Body of pancreas (tissue), 4 donors: ENCODE measurements at regions not wholly inside any gene's neighbourhood (a gene's known extent, or its start where the extent isn't known, plus 50 kb on each side); places are given as distances from the start of the nearest gene placed in this dataset.
"Not testable (repeated sequence)": the region's sequence is repeated elsewhere in the genome, so short reads cannot be mapped to it uniquely, and the experiment has no call there.

Experiments used
- ATAC-seq: fragments of 150-250 bp; one replicate; pipeline ENCODE4 v1.9.1; 2016
- DNase-seq, 4 donors: peaks; one replicate each; pipeline ENCODE4 v3.0.0-alpha.2; 2019
- H3K27ac ChIP-seq, 4 donors: fragments of 200-600 bp; sonication (generic); 1 replicate in 3 of 4; 2 replicates in 1 of 4; pipeline versions ENCODE4 v1.5.1 to v1.6.1; 2016 to 2019; ENCODE audit warnings: mild to moderate bottlenecking in 1 of 4, mixed read lengths in 1 of 4, moderate library complexity in 1 of 4
- H3K27me3 ChIP-seq, 2 donors: fragments of 200-600 bp; sonication (generic); one replicate each; pipeline ENCODE4 v1.6.0; 2016; ENCODE audit warnings: mild to moderate bottlenecking in 1 of 2
- H3K36me3 ChIP-seq, 2 donors: fragments of 200-600 bp; sonication (generic); replicated peaks in 1 of 2; 2 replicates each; pipeline ENCODE4 v1.5.1; 2016; ENCODE audit warnings: low read depth in 2 of 2; ENCODE audit not compliant: insufficient read depth in 1 of 2
- H3K4me1 ChIP-seq: fragments of 200-600 bp; sonication (generic); one replicate; pipeline ENCODE4 v1.6.0; 2016
- H3K4me3 ChIP-seq, 2 donors: fragments of 200-600 bp; sonication (generic); 1 replicate in 1 of 2; 2 replicates in 1 of 2; pipeline ENCODE4 v1.5.1; 2016 to 2019
- H3K9me3 ChIP-seq, 3 donors: fragments of 200-600 bp; sonication (generic); 1 replicate in 2 of 3; 2 replicates in 1 of 3; pipeline ENCODE4 v1.5.1; 2016
- POLR2A ChIP-seq, 3 donors: fragments of 450-650 bp; IDR thresholded peaks; one replicate each; pipeline ENCODE4 v1.6.1; 2016; ENCODE audit warnings: antibody characterized with exemption in 3 of 3, mild to moderate bottlenecking in 2 of 3
- WGBS, 2 donors: methylation state at CpG; one replicate each; pipeline ENCODE4 v1.1.5; 2017; 5-methylcytosine and 5-hydroxymethylcytosine counted together
- intact Hi-C: fragments of 100-400 bp; cut with DNase I; formaldehyde crosslinking; loops from one replicate; pipeline ENCODE4 v1.15.1; 2023
- TF ChIP-seq, protein P1 (sequence below), 7 experiments: fragments of 450-650 bp in 4 of 7; fragments of 200-600 bp in 3 of 7; sonication (generic) in 3 of 7; IDR thresholded peaks; one replicate each; pipeline ENCODE4 v1.5.1; 2016 to 2019; ENCODE audit warnings: antibody characterized with exemption in 7 of 7

GRCh38 chr7:63856466-63856865, 142.2 kb upstream of the ZNF722 start:
- 49 to 58% methylated on average over 3 of the region's 3 CpGs for WGBS, 2 donors
- intact Hi-C loops, H3K4me3 ChIP-seq, DNase-seq, ATAC-seq, H3K27me3 ChIP-seq, H3K27ac ChIP-seq, H3K4me1 ChIP-seq, H3K9me3 ChIP-seq, H3K36me3 ChIP-seq: not testable (repeated sequence)

DNA sequence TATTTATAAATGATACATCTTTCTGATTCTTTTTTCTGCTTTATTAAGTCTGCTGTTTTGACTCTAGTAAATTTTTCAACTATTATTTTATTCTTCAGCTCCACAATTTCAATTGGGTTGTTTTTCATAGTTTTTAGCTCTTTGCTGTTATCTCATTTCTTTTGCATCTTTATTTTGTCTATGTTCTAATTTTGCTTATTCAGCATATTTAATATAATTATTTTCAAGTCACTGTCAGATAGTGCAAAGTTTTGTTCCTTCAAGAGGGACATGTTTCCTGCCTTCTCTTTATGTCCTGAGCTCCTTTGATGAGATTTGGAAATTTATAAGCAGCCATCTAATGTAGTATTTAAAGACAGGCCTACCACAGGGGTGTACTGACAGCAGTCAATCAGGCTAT, 131.5 kb upstream of the ZNF722 start:
- Histone ChIP-seq H3K4me1 (no peaks in the 10 kb centered on the region), H3K9me3 (no peaks in the 10 kb centered on the region), H3K4me3 (no peak overlapping the region), H3K27ac (no peak overlapping the region), H3K27me3 (no peaks in the 10 kb centered on the region), H3K36me3 (no peaks in the 10 kb centered on the region)
- ATAC-seq (no peak), DNase-seq (no peak)
- no peak for TF ChIP-seq POLR2A (IDR thresholded peaks at IDR 0.05)
- intact Hi-C loops: no loop called here

DNA sequence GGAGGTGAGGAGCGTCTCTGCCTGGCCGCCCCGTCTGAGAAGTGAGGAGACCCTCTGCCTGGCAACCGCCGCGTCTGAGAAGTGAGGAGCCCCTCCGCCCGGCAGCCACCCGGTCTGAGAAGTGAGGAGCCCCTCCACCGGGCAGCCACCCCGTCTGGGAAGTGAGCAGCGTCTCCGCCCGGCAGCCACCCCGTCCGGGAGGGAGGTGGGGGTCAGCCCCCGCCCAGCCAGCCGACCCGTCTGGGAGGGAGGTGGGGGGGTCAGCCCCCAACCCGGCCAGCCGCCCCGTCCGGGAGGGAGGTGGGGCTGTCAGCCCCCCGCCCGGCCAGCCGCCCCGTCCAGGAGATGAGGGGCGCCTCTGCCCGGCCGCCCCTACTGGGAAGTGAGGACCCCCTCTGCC, 124.4 kb upstream of the ZNF722 start:
- H3K27ac ChIP-seq, H3K36me3 ChIP-seq, DNase-seq, H3K4me1 ChIP-seq, intact Hi-C loops, H3K27me3 ChIP-seq, ATAC-seq, H3K4me3 ChIP-seq: not testable (repeated sequence)
- WGBS, 2 donors: 91 to 93% methylated on average over 15 to 19 of the region's 30 CpGs
- H3K9me3 ChIP-seq: peaks cover 0 to 25% (median 6%) of the 10 kb centered on the region in 3 donors

DNA sequence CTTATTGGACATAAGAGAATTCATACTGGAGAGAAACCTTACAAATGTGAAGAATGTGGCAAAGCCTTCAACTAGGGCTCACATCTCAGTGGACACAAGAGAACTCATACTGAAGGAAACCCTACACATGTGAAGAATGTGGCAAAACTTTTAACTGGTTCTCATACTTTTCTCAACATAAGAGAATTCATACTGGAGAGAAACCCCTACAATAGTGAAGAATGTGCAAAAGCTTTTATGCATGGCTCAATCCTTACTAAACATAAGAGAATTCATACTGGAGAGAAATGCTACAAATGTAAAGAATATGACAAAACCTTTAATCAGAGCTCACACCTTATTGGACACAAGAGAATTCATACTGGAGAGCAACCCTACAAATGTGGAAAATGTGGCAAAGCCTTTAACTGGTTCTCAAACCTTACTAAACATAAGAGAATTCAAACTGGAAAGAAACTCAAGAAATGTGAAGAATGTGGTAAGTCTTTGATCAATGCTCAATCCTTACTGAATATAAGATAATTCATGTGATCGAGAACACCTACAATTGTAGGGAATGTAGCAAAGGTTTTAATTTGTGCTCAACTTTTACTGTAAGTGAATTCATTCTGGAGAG, 121.8 kb upstream of the ZNF722 start:
- no peak for TF ChIP-seq POLR2A (IDR thresholded peaks at IDR 0.05)
- TF ChIP-seq, protein P1, sequence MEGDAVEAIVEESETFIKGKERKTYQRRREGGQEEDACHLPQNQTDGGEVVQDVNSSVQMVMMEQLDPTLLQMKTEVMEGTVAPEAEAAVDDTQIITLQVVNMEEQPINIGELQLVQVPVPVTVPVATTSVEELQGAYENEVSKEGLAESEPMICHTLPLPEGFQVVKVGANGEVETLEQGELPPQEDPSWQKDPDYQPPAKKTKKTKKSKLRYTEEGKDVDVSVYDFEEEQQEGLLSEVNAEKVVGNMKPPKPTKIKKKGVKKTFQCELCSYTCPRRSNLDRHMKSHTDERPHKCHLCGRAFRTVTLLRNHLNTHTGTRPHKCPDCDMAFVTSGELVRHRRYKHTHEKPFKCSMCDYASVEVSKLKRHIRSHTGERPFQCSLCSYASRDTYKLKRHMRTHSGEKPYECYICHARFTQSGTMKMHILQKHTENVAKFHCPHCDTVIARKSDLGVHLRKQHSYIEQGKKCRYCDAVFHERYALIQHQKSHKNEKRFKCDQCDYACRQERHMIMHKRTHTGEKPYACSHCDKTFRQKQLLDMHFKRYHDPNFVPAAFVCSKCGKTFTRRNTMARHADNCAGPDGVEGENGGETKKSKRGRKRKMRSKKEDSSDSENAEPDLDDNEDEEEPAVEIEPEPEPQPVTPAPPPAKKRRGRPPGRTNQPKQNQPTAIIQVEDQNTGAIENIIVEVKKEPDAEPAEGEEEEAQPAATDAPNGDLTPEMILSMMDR (IDR thresholded peaks at IDR 0.05): no peak
- intact Hi-C loops: no loop called here
- no peak overlapping the region for H3K4me3 ChIP-seq
- no peaks in the 10 kb centered on the region for H3K36me3 ChIP-seq
- ATAC-seq (no peak), DNase-seq (no peak)
- WGBS, 2 donors: 74 to 84% methylated on average over 1 of the region's 1 CpG
- peaks cover 0 to 42% (median 6%) of the 10 kb centered on the region in 3 donors for H3K9me3 ChIP-seq
- no peak overlapping the region for H3K27ac ChIP-seq
- H3K27me3 ChIP-seq: no peaks in the 10 kb centered on the region
- H3K4me1 ChIP-seq: no peaks in the 10 kb centered on the region

GRCh38 chr7:63887031-63887430, 111.6 kb upstream of the ZNF722 start:
- 49 to 64% methylated on average over 5 of the region's 5 CpGs for WGBS, 2 donors
- intact Hi-C loops: no loop called here
- TF ChIP-seq, protein P1 (IDR thresholded peaks at IDR 0.05): no peak
- no peak for TF ChIP-seq POLR2A (IDR thresholded peaks at IDR 0.05)
- no peak for DNase-seq
- Histone ChIP-seq H3K4me1 (no peaks in the 10 kb centered on the region), H3K27me3 (no peaks in the 10 kb centered on the region), H3K4me3 (no peak overlapping the region), H3K27ac (no peak overlapping the region), H3K9me3 (peaks cover 0 to 35% (median 0%) of the 10 kb centered on the region in 3 donors), H3K36me3 (no peaks in the 10 kb centered on the region)
- no peak for ATAC-seq

DNA sequence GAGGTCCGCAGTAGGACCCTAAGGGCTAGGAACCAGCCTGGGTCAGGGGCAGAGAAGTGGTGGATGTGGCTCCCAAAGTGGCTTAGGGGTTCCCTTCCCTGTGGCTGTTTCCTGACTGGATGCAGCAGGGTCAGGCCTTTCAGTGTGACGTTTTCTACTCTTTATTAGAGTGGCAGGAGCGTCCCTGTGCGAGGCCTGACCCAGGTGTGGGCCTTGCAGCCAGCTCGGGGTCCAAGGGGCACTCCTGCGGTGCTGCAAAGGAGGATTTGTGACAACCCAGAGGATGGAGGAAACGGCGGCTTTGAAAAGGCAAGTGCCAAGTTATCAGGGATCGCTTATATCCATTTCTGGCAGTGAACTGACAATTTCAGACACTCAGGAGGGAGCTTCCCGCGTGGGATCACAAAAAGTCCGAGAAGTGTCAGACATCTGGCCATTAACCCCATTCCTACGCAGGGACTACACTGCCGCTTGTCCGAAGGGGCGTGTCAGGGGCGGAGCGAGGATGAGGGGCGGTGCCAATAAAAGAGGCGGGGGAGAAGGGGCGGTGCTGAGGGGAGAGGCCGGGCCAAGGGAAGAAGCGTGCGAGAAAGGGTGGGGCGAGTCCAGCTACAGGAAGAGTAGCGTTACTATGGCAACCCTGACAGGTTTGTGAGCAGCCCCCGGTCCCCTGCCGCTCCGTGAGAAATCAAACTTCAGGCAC, 98.8 kb upstream of the ZNF722 start:
- Histone ChIP-seq H3K36me3 (no peaks in the 10 kb centered on the region), H3K27ac (peak overlapping the region in 2 of 4 donors; percentile 43 to 73), H3K4me3 (peak overlapping the region; percentile 25 to 73), H3K9me3 (no peaks in the 10 kb centered on the region), H3K27me3 (no peaks in the 10 kb centered on the region), H3K4me1 (peaks cover 13% of the 10 kb centered on the region)
- TF ChIP-seq, protein P1 (IDR thresholded peaks at IDR 0.05): no peak
- no peak for TF ChIP-seq POLR2A (IDR thresholded peaks at IDR 0.05)
- intact Hi-C loops: no loop called here
- DNase-seq: peak; percentile 58 to 88 (median 85)
- peak; percentile 83 for ATAC-seq
- WGBS, 2 donors: 12 to 25% methylated on average over 29 of the region's 29 CpGs
